CD4-positive, alpha-beta T cell treated with Interleukin-12 subunit alpha and Interleukin-12 subunit beta, for 1 hour (primary cell): ENCODE measurements at regions not wholly inside any gene's neighbourhood (a gene's known extent, or its start where the extent isn't known, plus 50 kb on each side); places are given as distances from the start of the nearest gene placed in this dataset.
"Not testable (repeated sequence)": the region's sequence is repeated elsewhere in the genome, so short reads cannot be mapped to it uniquely, and the experiment has no call there.

Experiments
- DNase-seq: peaks from one replicate; pipeline ENCODE4 v3.0.0-alpha.2; 2020

DNA sequence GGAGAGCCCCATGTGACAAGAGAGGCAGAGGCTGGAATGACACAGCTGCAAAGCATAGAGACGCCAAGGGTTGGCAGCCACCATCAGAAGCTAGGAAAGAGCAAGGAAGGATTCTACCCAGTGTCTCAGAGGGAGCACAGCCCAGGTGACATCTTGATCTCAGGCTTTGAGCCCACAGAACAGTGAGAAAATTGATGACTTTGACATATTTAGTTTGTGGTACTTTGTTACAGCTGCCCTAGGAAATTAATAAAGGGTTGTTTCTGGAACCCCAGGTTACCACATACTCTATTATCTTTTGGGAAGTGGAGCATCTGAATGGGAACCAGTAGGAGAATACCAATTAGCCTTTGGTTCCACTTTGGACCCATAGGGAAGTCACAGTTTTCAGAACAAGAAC, 231.7 kb downstream of the ZNF621 start:
- no peak for DNase-seq

DNA sequence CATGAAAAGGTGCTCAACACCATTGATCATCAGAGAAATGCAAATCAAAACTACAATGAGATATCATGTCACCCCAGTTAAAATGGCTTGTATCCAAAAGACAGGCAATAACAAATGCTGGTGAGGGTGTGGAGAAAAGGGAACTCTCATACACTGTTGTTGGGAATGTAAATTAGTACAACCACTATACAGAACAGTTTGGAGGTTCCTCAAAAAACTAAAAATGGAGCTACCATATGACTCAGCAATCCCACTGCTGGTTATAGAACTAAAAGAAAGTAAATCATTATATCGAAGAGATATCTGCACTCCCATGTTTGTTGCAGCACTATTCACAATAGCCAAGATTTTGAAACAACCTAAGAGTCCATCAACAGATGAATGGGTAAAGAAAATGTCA, 238.0 kb downstream of the ZNF621 start:
- DNase-seq = not testable (repeated sequence)

DNA sequence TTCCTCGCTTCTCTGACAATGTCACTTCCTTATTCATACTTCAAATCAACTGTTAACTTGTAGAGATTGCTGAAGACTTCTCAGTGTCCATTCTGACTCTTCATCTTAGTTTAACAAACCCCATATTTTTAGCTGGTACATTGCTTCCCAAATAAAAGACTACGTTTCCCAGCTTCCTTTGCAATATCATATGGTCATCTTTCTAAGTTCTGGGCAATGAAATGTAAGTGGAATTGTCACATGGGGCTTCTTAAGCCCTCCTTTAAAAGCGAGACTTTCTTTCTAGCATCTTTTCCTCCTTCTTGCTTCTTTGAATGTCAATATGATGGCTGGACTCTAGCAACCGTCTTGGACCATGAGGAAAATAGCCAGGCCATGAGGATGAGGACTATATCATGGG, 239.0 kb downstream of the ZNF621 start:
- no peak for DNase-seq

DNA sequence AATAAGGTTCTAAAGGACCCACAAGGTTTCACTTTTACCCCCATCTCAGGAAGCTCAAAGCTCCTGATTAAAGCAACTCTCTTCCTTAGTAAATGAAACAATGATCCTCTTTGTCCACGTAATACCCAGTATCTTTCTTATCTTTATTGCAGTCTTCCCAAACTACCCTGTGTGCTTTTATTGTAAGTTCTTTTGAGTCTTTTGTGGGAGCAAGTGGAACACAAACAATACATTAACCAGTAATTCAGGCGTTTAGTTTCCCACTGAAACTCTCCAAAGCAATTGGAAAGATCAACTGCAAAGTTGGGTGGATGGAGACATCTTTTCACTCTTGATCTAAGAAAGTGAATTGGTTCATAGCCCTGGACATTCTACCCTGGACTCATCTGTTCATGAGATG, 240.0 kb downstream of the ZNF621 start:
- DNase-seq = no peak

DNA sequence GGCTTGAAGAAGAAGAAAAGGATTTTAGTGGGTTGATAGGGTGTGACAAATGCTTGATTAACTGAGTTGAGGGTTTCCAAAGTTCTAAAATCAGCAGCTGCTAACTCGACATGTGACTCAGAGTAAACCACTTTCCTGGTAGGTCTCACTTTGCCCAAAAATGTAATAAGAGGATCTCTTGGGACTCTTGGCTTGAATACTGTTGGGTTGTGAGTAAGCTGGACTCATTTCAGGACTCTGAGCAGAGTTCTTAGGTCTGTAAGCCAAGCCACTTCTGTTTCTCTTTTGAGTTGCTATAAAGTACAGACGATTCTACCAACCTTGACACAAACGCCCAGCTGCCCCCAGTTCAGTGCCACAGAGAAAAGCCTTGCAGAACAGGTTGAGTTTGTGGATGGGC, 241.1 kb downstream of the ZNF621 start:
- no peak for DNase-seq

DNA sequence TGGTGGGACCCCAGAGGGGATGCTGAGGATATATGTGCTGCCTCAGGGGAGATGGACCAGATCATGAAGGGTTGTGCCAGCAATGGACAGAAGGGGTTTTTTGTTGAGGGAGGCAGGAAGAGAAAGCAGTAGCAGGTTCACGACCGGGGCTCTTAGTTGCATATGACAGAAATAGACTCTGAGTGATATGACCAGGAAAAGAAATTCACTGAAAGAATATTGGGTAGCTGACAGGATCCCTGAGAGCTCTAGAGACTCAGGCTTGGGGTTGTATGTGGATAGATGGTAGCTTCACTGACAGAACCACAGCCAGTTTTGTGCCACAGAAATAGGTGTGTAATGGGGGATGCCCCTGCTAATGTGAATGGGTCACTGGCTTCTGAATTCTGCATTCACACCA, 241.6 kb downstream of the ZNF621 start:
- DNase-seq = no peak

DNA sequence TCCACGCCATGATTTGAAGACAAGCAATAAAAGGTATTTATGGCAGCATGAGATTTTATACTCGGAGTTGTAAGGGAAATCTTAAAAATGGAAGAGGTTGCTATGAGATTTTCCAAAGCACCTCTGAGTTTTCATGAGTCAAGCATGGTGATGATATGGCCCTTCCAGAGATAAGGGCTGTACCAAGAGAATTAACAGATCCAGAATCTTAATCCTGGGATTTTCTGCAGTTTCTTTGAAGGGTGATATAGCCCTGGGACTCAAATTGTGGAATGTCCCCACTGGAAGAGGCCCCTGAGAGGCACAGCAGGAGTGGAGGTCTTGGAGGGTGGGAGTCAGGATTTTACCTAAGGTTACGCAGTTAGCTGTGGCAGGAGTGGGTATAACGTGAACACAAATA, 243.3 kb downstream of the ZNF621 start:
- DNase-seq = no peak

DNA sequence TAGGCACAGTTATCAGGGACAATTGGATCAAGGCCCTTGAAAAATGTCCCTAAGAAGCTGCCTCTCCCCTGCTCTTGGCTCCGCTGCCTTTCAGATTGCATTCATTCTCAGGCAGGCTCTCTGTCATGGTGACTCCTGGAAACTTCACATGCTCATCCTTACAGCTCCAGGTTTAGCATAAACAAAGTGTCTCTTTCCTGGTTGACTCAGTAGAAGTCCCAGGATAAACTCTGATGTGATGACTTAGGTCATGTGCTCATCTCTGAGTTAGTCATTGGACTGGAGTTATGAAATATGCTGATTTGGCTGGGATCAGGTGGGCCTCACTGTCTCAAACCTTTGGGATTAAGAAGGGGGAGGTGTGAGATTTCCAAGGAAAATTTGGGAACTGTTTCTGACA, 243.8 kb downstream of the ZNF621 start:
- DNase-seq = no peak

DNA sequence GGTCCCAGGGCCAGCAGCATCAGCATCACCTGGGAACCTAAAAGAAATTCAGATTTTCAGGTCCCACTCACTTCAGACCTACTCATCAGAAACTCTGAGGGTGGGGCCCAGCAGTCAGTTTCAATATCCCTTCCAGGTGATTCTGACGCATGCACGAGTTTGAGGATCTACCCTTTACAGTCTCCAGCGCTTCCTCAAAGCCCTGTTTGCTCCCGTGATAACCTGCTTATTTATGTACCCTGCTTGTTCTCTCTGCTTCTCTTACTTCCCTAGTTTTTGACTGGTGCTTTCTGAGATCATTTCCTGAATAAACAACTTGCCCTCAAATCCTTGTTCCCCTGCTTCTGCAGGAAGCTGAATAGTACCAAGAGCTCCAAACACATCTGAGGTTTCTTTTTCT, 245.3 kb downstream of the ZNF621 start:
- DNase-seq = no peak

DNA sequence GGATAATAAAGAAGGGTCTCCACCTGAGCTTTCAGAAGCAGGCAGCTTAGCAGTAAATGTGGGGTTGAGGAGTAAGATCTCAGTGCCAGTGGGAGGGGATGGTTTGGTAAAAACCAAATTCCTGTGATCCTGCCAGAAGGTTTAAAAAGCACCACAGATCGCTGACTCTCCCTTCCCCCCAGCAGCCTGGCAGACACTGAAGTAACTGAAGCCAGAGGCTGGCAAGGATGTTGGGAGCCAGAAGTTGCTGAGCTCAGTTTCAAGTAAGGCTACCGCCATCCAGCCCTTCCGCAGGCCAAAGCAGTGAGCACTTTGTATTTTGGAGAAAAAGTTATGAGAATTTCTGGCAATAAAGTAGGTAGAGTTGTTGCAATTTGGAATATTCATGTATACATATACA, 246.4 kb downstream of the ZNF621 start:
- no peak for DNase-seq

DNA sequence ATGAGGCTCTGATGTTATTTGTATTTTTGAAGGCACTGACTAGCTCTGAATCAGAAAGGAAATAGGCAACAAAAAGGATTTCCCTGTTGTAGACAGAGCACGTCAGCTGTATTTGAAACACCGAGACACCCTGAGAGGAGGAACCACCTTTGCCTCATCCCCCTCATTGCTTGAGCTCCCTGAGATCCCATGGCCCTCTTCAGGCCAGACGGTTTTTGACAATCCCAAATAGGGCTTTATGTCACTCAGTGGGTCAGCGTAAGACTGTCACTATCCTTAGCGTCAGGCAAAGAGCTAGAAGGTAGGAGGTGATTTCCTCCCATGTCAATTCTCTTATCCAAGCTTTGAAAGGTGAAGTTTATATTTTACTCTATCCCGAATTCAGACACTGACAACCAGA, 254.3 kb downstream of the ZNF621 start:
- DNase-seq = no peak

DNA sequence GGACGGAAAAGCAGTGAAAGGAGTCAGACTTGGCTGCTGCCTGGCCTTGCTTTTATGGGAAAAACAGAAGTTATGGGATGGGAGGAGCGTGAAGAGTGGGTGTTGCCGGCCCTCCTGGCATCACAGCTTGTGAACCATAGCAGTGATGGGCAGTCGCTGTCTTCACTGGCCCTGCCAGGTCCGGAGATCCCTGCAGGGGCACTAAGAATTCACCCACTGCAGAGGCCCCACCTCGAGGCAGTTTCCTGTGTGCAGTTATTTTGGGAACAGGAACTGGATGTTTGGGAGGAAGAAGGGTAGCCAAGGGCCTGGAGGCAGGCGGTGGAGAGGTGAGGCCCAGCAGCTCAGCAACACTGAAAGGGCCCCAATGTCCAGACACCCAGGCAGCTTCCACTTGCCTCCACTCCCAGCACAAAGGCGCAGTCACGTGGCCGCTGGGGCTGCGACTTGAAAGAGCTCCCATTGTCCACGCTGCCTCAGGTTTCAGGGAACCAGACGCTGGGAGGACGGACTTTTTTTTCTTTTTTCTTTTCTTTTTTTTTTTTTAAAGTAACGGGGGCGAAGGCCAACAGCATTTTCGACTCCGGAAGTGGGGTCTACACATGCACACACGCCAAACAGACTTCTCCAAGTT, 255.6 kb downstream of the ZNF621 start:
- no peak for DNase-seq

DNA sequence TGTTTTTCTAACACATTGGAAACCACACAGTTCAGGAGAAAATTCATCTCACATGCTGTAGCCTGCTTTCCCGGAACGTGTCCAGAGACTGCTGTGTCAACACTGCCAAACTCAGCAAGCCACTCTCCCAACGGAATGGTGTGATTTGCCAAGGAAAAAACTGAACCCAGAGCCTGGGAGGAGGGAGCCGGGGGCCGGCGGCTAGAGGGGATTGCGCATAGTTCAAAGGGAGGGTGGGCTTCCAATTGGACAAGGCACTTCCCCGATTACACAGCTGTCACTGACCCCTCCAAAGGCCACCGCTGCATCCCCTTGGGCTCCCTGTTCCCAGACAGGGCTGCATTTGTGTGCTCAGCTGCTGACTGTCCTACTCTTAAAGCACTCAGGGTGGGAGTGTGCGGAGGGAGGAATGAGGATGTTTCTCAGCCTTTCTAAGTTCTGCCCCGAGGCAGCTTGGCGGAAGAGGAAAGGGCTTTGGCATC, 256.2 kb downstream of the ZNF621 start:
- DNase-seq = no peak

DNA sequence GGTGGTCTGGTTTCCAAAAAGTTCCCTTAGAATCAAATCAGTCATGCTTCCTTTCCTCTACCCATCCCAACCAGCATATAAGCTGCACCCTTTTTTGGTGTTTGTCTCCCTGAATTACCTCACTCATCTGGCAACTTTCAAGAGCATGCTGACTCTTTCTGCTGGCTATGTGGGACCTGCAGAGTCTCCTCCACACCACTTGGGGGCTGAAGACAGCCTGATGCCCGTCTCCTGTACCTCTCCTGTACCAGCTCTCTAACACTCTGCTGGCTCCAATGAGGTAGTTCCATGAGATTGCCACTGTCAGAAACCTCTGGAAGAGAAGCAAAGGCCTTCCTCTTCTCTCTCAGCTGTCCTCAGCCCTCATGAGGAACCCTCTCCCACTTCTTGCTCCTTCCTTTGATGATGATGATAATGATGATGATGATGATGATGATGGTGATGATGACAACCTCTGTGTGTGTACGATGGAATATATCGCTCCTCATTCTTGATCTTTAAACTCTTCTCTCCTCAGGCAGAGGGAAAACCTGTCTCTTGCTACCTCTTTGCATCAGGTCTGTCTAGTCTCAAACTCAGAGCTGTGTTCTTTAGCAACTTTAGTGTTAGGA, 257.5 kb downstream of the ZNF621 start:
- DNase-seq = no peak

DNA sequence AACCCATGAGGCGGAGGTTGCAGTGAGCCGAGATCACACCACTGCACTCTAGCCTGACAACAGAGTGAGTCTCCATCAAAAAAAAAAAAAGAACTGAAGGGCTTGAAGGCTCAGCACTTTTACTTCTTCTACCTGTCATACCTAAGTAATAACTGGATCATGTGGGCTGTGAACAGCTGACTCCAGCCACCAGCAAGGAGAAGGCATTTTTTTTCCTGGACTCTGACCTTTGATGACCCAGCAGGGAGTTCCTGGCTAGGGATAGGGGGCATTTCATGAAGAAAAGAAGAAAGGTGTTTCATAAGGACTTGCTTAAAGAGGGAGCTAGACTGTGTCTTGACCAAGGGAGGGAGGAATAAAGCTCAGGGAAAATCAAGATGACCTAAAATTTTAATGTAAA, 266.0 kb downstream of the ZNF621 start:
- no peak for DNase-seq

DNA sequence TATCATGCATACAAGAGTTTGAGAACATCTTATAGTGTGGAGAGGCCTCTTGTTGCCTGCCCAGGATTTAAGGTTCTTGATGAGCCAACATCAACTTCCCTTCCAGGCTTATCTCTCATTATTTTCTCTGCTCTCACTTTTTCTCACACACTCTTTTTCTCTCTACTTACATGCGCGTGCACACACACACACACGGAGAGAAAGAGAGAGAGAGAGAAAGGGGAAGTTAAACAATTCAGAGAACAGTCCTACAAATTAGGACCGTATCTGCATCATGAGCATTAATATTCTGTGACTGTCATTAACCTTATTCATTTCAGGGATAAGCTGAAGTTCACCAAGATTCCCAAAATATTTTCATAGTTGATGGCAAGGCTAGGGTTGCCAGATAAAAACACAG, 269.0 kb downstream of the ZNF621 start:
- no peak for DNase-seq

DNA sequence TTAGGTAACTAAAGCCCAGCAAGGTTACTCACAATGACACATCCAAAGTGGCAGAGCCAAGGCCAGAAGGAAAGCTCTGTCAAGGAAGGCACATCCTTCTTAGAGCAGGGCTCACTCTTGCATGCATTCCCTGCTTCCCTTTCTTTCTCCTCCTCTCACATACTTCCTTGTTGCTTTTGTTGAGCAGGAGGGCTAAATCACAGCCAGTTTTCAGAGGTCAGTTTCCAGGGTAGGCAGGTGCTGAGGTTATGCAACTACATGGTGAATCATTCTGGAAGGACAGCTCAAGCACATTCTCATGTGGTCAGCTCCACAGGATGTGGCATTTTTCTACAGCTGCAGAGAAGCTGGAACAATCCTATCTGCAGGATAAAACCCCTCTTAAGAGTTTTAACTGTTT, 275.6 kb downstream of the ZNF621 start:
- no peak for DNase-seq

DNA sequence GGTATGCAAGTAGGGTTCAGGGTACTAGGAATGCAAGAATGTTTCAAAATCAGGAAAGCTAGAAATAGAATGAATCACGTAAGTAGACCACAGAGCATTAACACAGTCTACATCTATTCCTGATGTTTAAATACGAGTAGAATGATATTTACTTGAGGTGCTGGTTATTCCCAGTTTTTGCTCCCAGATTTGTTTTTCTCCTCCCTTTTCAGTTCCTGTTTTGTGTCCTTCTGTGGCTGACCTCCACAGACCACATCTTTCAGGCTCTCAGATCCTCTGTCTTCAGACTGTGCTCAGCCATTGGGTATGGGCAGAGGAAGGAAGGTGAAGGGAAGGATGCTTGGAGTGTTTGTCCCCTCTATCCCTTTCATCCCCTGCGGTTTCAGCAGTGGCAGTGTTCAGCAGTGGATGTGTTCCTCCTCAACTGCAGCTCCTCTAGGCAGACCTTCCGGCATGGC, 276.6 kb downstream of the ZNF621 start:
- no peak for DNase-seq

DNA sequence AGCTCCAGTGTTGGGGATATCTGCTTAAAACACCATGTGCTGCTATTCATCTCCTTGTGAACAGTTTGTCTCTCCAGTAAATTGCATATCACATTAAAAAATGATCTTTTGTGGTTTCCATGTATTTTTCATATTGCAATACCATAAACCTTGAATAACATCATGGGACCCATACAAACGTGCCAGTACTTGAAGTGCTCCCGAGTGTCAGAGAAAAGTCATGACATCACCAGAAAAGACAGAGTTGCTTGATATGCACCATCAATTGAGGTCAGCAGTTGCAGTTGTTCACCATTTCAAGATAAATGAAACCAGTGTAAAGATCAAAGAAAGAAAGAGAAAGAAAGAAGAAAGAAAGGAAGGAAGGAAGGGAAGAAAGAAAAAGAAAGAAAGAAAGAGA, 278.6 kb downstream of the ZNF621 start:
- no peak for DNase-seq

DNA sequence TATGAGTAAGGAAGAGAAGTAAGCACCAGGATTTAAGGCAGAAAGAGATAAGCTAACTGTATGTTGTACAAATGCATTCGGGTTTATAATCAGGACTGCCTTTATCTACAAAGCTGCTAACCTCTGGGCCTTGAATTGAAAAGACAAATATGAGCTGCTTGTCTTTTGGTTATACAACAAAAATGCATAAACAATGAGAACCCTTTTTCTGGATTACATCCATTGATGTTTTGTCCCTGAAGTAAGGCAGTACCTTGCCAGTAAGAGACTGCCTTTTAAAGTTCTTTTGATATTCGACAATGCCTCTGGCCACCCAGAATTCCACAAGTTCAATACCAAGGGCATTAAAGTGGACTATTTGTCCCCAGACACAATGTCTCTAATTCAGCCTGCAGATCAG, 280.7 kb downstream of the ZNF621 start:
- no peak for DNase-seq

DNA sequence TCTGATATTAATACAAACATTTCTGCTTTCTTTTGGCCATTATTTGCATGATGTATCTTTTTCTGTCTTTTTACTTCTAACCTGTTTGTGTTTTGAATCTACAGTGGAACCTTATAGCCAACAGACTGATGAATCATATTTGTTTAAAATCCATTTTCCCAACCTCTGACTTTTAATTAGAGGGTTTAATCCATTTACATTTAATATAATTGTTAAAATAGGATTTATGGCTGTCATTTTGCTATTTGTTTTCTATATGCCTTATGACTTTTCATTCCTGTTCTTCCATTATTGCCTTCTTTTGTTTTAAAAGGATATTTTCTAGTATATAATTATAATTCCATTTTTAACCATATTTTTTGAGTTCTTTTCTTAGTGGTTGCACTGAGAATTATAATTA, 286.1 kb downstream of the ZNF621 start:
- DNase-seq = no peak

DNA sequence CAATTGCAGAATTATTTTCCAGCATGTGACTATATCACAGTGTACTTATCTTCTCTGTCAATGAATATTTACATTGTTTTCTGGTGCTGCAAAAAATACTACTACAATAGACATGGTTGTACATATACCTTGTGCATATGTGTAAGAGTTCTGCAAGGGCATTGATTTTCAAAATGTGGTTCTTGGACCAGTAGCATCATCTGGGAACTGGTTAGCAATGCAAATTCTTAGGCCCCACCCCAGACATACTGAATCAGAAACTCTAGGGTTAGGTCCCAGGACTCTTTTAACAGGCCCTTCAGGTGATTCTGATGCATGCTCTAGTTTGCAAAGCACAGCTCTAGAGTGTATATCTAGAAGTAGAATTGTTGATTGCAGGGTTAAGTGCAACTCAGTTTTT, 292.3 kb downstream of the ZNF621 start:
- DNase-seq = no peak

DNA sequence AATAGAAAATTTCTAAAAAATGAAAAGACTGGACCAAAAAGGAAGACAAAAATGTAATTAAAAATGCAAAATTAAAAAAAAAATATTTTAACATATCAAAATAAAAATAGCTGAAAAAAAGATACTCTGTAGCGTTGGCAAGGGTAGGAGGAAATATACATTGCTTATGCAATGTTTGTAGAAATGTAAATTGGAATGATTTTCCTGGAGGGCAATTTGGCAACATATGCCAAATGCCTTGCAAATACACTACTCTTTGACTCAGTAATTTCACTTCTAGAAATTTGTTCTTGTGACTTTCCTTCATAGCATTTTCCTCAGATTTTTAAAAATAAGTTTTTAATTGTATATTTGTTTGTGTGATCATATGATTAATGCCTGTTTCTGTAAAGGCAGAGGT, 296.6 kb downstream of the ZNF621 start:
- DNase-seq = no peak

DNA sequence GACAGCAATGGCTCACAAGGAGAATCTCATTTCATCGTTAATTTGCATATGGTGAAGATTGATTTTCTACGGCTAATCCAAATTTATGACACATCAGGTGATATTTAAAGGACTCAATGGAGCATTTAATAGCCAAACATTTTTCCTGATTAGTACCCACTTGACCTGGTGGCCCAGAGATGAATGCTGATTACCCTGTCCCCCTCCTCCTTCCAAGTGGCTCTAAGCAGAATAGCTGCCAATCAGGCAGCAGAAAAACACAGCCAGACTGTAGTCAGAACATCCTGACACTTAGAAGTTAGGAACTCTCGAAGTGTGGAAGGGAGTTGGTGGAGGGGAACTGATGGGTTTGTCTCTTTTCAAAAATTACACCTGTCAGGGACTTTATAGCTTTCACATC, 302.5 kb downstream of the ZNF621 start:
- DNase-seq = no peak
